Frontal cortex (tissue), 3 donors: ENCODE measurements at regions not wholly inside any gene's neighbourhood (a gene's known extent, or its start where the extent isn't known, plus 50 kb on each side); places are given as distances from the start of the nearest gene placed in this dataset.
"Not testable (repeated sequence)": the region's sequence is repeated elsewhere in the genome, so short reads cannot be mapped to it uniquely, and the experiment has no call there.

Experiments used
- DNase-seq, 2 donors: peaks; one replicate each; pipeline ENCODE4 v3.0.0; 2012; ENCODE audit warnings: low spot score in 2 of 2
- FAIRE-seq: peaks from 2 replicates; lab custom pipeline; 2012; peaks lifted over from hg19 to GRCh38; lab: Jason Lieb, UNC
- donor health status: control.
- donor health status: control.
- donor health status: control.

- no peak for FAIRE-seq
- DNase-seq = no peak
Observed at GRCh38 chr1:229851511-229851910, 215.5 kb upstream of the GALNT2 start.

- DNase-seq (no peak), FAIRE-seq (no peak)
Observed at GRCh38 chr1:229853751-229854150, 213.3 kb upstream of the GALNT2 start.

GRCh38 chr1:229854620-229855019, 212.4 kb upstream of the GALNT2 start:
- no peak for FAIRE-seq
- no peak for DNase-seq

- no peak for FAIRE-seq
- no peak for DNase-seq
Observed at GRCh38 chr1:229856009-229856650, 210.9 kb upstream of the GALNT2 start.

GRCh38 chr1:229857585-229857984, 209.5 kb upstream of the GALNT2 start:
- DNase-seq (no peak), FAIRE-seq (no peak)

GRCh38 chr1:229859026-229859425, 208.0 kb upstream of the GALNT2 start:
- DNase-seq = no peak
- FAIRE-seq = no peak

- DNase-seq = no peak
- FAIRE-seq = no peak
Observed at GRCh38 chr1:229860926-229861325, 206.1 kb upstream of the GALNT2 start.

GRCh38 chr1:229862017-229862774, 204.8 kb upstream of the GALNT2 start:
- FAIRE-seq (no peak), DNase-seq (peak in 1 of 2 donors; percentile 28)

- DNase-seq (no peak), FAIRE-seq (no peak)
Observed at GRCh38 chr1:229863651-229864545, 203.1 kb upstream of the GALNT2 start.

GRCh38 chr1:229864686-229865230, 202.3 kb upstream of the GALNT2 start:
- DNase-seq = no peak
- no peak for FAIRE-seq

- FAIRE-seq = not testable (repeated sequence)
Observed at GRCh38 chr1:229865321-229865720, 201.7 kb upstream of the GALNT2 start.

GRCh38 chr1:229867726-229868125, 199.3 kb upstream of the GALNT2 start:
- DNase-seq (no peak), FAIRE-seq (no peak)

More at GRCh38 chr1:229865321-229865720, 201.7 kb upstream of the GALNT2 start:
- not testable (repeated sequence) for DNase-seq

- no peak for FAIRE-seq
- no peak for DNase-seq
Observed at GRCh38 chr1:229869240-229869639, 197.8 kb upstream of the GALNT2 start.

GRCh38 chr1:229869687-229870086, 197.4 kb upstream of the GALNT2 start:
- DNase-seq (no peak), FAIRE-seq (no peak)

- FAIRE-seq = no peak
- DNase-seq = no peak
Observed at GRCh38 chr1:229870381-229870780, 196.7 kb upstream of the GALNT2 start.

GRCh38 chr1:229871078-229871676, 195.9 kb upstream of the GALNT2 start:
- FAIRE-seq (no peak), DNase-seq (no peak)

GRCh38 chr1:229874136-229874535, 192.9 kb upstream of the GALNT2 start:
- no peak for DNase-seq
- FAIRE-seq = no peak

GRCh38 chr1:229874609-229875008, 192.4 kb upstream of the GALNT2 start:
- FAIRE-seq (no peak), DNase-seq (no peak)

- FAIRE-seq = no peak
- DNase-seq = no peak
Observed at GRCh38 chr1:229875086-229875485, 192.0 kb upstream of the GALNT2 start.

- no peak for DNase-seq
- FAIRE-seq = no peak
Observed at GRCh38 chr1:229879746-229880145, 187.3 kb upstream of the GALNT2 start.
